Osteocyte (in vitro differentiated cells): ENCODE measurements at regions not wholly inside any gene's neighbourhood (a gene's known extent, or its start where the extent isn't known, plus 50 kb on each side); places are given as distances from the start of the nearest gene placed in this dataset.

Experiments used
- DNase-seq: peaks from one replicate; pipeline ENCODE4 v3.0.0; 2021; ENCODE audit warnings: mixed read lengths; ENCODE audit not compliant: unreplicated experiment; ENCODE audit errors: extremely low spot score
- H3K27ac Mint-ChIP-seq: one replicate; pipeline ENCODE4 v1.8.0; 2021; ENCODE audit warnings: mild to moderate bottlenecking, mixed read lengths; ENCODE audit not compliant: unreplicated experiment
- H3K27me3 Mint-ChIP-seq: one replicate; pipeline ENCODE4 v1.8.0; 2021; ENCODE audit warnings: mixed read lengths; ENCODE audit not compliant: unreplicated experiment
- H3K36me3 Mint-ChIP-seq: one replicate; pipeline ENCODE4 v1.8.0; 2021; ENCODE audit warnings: mixed read lengths; ENCODE audit not compliant: unreplicated experiment
- H3K4me1 Mint-ChIP-seq: one replicate; pipeline ENCODE4 v1.8.0; 2021; ENCODE audit warnings: mixed read lengths; ENCODE audit not compliant: unreplicated experiment
- H3K4me3 Mint-ChIP-seq: one replicate; pipeline ENCODE4 v1.8.0; 2021; ENCODE audit warnings: mild to moderate bottlenecking, moderate library complexity, mixed read lengths; ENCODE audit not compliant: unreplicated experiment
- H3K9me3 Mint-ChIP-seq: one replicate; pipeline ENCODE4 v1.8.0; 2021; ENCODE audit warnings: mixed read lengths; ENCODE audit not compliant: unreplicated experiment
- CTCF ChIP-seq: fragments of 200-600 bp; sonication (generic); IDR thresholded peaks from 2 replicates; pipeline ENCODE4 v1.5.0; 2021; ENCODE audit warnings: antibody characterized with exemption, mild to moderate bottlenecking, moderate library complexity

GRCh38 chr7:112648781-112649180 is 141.4 kb downstream of the TMEM168 start:
- DNase-seq = no peak
- Mint-ChIP-seq H3K27ac (no peak overlapping the region), H3K4me1 (no peaks in the 10 kb centered on the region), H3K27me3 (peaks cover 9% of the 10 kb centered on the region), H3K4me3 (no peak overlapping the region), H3K36me3 (no peaks in the 10 kb centered on the region), H3K9me3 (peaks cover 32% of the 10 kb centered on the region)
- TF ChIP-seq CTCF = no peak

GRCh38 chr7:112649560-112649959 is 140.6 kb downstream of the TMEM168 start:
- no peak for DNase-seq
- no peak overlapping the region for H3K27ac Mint-ChIP-seq
- H3K27me3 Mint-ChIP-seq = peaks cover 2% of the 10 kb centered on the region
- H3K36me3 Mint-ChIP-seq = no peaks in the 10 kb centered on the region
- no peaks in the 10 kb centered on the region for H3K4me1 Mint-ChIP-seq
- H3K4me3 Mint-ChIP-seq = no peak overlapping the region
- H3K9me3 Mint-ChIP-seq = peaks cover 26% of the 10 kb centered on the region
- TF ChIP-seq CTCF = no peak

GRCh38 chr7:112654322-112655216 is 135.6 kb downstream of the TMEM168 start:
- no peak for TF ChIP-seq CTCF
- DNase-seq = no peak
- no peaks in the 10 kb centered on the region for H3K36me3 Mint-ChIP-seq
- no peaks in the 10 kb centered on the region for H3K4me1 Mint-ChIP-seq
- no peak overlapping the region for H3K4me3 Mint-ChIP-seq
- no peak overlapping the region for H3K27ac Mint-ChIP-seq
- H3K9me3 Mint-ChIP-seq = peaks cover 15% of the 10 kb centered on the region
- H3K27me3 Mint-ChIP-seq = peaks cover 19% of the 10 kb centered on the region

- peaks cover 10% of the 10 kb centered on the region for H3K27me3 Mint-ChIP-seq
- H3K4me1 Mint-ChIP-seq = no peaks in the 10 kb centered on the region
- H3K36me3 Mint-ChIP-seq = no peaks in the 10 kb centered on the region
- H3K9me3 Mint-ChIP-seq = no peaks in the 10 kb centered on the region
- no peak overlapping the region for H3K27ac Mint-ChIP-seq
- DNase-seq = no peak
- H3K4me3 Mint-ChIP-seq = no peak overlapping the region
- TF ChIP-seq CTCF = peak; percentile 38
Measured at GRCh38 chr7:112665709-112666108, 124.5 kb downstream of the TMEM168 start.

GRCh38 chr7:112668561-112668960 is 121.6 kb downstream of the TMEM168 start:
- DNase-seq = no peak
- Mint-ChIP-seq H3K36me3 (no peaks in the 10 kb centered on the region), H3K27me3 (peaks cover 20% of the 10 kb centered on the region), H3K4me1 (no peaks in the 10 kb centered on the region), H3K27ac (no peak overlapping the region), H3K9me3 (no peaks in the 10 kb centered on the region), H3K4me3 (no peak overlapping the region)
- TF ChIP-seq CTCF = no peak
